Uterus (tissue), 2 donors: ENCODE measurements at regions not wholly inside any gene's neighbourhood (a gene's known extent, or its start where the extent isn't known, plus 50 kb on each side); places are given as distances from the start of the nearest gene placed in this dataset.

Source experiments
- POLR2A ChIP-seq, 2 donors: fragments of 450-650 bp; IDR thresholded peaks; one replicate each; pipeline ENCODE4 v1.6.1; 2016; ENCODE audit warnings: antibody characterized with exemption in 2 of 2, mild to moderate bottlenecking in 1 of 2, moderate library complexity in 1 of 2
- TF ChIP-seq, protein P1 (sequence below), 4 experiments: fragments of 200-600 bp in 2 of 4; fragments of 450-650 bp in 2 of 4; sonication (generic) in 2 of 4; IDR thresholded peaks; one replicate each; pipeline ENCODE4 v1.5.1; 2016 to 2019; ENCODE audit warnings: antibody characterized with exemption in 4 of 4, mild to moderate bottlenecking in 2 of 4, moderate library complexity in 1 of 4

- TF ChIP-seq, protein P1, sequence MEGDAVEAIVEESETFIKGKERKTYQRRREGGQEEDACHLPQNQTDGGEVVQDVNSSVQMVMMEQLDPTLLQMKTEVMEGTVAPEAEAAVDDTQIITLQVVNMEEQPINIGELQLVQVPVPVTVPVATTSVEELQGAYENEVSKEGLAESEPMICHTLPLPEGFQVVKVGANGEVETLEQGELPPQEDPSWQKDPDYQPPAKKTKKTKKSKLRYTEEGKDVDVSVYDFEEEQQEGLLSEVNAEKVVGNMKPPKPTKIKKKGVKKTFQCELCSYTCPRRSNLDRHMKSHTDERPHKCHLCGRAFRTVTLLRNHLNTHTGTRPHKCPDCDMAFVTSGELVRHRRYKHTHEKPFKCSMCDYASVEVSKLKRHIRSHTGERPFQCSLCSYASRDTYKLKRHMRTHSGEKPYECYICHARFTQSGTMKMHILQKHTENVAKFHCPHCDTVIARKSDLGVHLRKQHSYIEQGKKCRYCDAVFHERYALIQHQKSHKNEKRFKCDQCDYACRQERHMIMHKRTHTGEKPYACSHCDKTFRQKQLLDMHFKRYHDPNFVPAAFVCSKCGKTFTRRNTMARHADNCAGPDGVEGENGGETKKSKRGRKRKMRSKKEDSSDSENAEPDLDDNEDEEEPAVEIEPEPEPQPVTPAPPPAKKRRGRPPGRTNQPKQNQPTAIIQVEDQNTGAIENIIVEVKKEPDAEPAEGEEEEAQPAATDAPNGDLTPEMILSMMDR (IDR thresholded peaks at IDR 0.05), result no peak
- no peak for TF ChIP-seq POLR2A (IDR thresholded peaks at IDR 0.05)
Measured at GRCh38 chr2:215712219-215712868, 276.5 kb upstream of the FN1 start.
